Testis (tissue), 2 donors: ENCODE measurements at regions not wholly inside any gene's neighbourhood (a gene's known extent, or its start where the extent isn't known, plus 50 kb on each side); places are given as distances from the start of the nearest gene placed in this dataset.

Experiments
- DNase-seq: peaks from one replicate; pipeline ENCODE4 v3.0.0-alpha.2; 2019
- H3K27ac ChIP-seq, 2 donors: fragments of 200-600 bp; sonication (generic); one replicate each; pipeline ENCODE4 v1.5.1; 2019
- H3K27me3 ChIP-seq: fragments of 200-600 bp; sonication (generic); one replicate; pipeline ENCODE4 v1.5.1; 2019
- H3K36me3 ChIP-seq: fragments of 200-600 bp; sonication (generic); one replicate; pipeline ENCODE4 v1.5.1; 2017; ENCODE audit warnings: low read depth; ENCODE audit errors: missing control alignments
- H3K4me1 ChIP-seq: fragments of 200-600 bp; sonication (generic); one replicate; pipeline ENCODE4 v1.5.1; 2019
- H3K4me3 ChIP-seq, 2 donors: fragments of 200-600 bp; sonication (generic); one replicate each; pipeline ENCODE4 v1.5.1; 2017 to 2019
- H3K9me3 ChIP-seq: fragments of 200-600 bp; sonication (generic); one replicate; pipeline ENCODE4 v1.5.1; 2017
- POLR2A ChIP-seq: fragments of 450-650 bp; IDR thresholded peaks from one replicate; pipeline ENCODE4 v1.6.1; 2017; ENCODE audit warnings: antibody characterized with exemption, mild to moderate bottlenecking, moderate library complexity
- WGBS, 2 donors: methylation state at CpG; one replicate each; pipeline ENCODE4 v1.1.5; 2018; 5-methylcytosine and 5-hydroxymethylcytosine counted together
- intact Hi-C: fragments of 100-400 bp; cut with DNase I; formaldehyde crosslinking; loops from one replicate; pipeline ENCODE4 v1.15.1; 2023; ENCODE audit warnings: low total_unique reads
- TF ChIP-seq, protein P1 (sequence below), 3 experiments: fragments of 450-650 bp in 2 of 3; fragments of 200-600 bp in 1 of 3; sonication (generic) in 1 of 3; IDR thresholded peaks; one replicate each; pipeline ENCODE4 v1.5.1; 2016 to 2019; ENCODE audit warnings: antibody characterized with exemption in 3 of 3, mild to moderate bottlenecking in 2 of 3, moderate library complexity in 1 of 3

DNA sequence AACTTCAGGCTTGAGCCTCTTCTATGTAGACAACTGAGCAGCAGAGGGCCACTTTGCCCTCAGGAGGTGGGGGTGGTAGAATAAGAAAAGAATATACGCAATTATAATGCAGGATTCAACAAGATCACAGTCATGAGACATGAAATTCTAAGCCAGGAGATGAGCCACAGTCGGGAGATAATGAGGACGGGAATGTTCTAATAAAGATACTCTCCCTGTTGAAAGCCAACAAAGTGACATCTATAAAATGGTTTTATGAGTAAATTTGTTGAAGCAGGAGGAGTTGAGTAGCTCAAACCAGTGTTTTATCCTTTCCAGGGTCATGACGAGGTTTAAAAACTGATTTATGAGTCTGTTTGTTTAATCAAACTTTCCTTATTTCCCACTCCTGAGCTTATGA, 152.0 kb upstream of the SERP2 start:
- Histone ChIP-seq H3K27ac (no peak overlapping the region), H3K36me3 (no peaks in the 10 kb centered on the region), H3K9me3 (no peaks in the 10 kb centered on the region), H3K4me1 (peaks cover 11% of the 10 kb centered on the region), H3K27me3 (no peaks in the 10 kb centered on the region), H3K4me3 (no peak overlapping the region)
- no peak for DNase-seq
- intact Hi-C loops = loop anchor here (10.0 kb wide), 1 partner anchor 213 kb away; no protein-coding TSS in a partner anchor
- 46 to 68% methylated on average over 4 of the region's 4 CpGs for WGBS, 2 donors
- TF ChIP-seq, protein P1, sequence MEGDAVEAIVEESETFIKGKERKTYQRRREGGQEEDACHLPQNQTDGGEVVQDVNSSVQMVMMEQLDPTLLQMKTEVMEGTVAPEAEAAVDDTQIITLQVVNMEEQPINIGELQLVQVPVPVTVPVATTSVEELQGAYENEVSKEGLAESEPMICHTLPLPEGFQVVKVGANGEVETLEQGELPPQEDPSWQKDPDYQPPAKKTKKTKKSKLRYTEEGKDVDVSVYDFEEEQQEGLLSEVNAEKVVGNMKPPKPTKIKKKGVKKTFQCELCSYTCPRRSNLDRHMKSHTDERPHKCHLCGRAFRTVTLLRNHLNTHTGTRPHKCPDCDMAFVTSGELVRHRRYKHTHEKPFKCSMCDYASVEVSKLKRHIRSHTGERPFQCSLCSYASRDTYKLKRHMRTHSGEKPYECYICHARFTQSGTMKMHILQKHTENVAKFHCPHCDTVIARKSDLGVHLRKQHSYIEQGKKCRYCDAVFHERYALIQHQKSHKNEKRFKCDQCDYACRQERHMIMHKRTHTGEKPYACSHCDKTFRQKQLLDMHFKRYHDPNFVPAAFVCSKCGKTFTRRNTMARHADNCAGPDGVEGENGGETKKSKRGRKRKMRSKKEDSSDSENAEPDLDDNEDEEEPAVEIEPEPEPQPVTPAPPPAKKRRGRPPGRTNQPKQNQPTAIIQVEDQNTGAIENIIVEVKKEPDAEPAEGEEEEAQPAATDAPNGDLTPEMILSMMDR (IDR thresholded peaks at IDR 0.05) = no peak
- TF ChIP-seq POLR2A = no peak

DNA sequence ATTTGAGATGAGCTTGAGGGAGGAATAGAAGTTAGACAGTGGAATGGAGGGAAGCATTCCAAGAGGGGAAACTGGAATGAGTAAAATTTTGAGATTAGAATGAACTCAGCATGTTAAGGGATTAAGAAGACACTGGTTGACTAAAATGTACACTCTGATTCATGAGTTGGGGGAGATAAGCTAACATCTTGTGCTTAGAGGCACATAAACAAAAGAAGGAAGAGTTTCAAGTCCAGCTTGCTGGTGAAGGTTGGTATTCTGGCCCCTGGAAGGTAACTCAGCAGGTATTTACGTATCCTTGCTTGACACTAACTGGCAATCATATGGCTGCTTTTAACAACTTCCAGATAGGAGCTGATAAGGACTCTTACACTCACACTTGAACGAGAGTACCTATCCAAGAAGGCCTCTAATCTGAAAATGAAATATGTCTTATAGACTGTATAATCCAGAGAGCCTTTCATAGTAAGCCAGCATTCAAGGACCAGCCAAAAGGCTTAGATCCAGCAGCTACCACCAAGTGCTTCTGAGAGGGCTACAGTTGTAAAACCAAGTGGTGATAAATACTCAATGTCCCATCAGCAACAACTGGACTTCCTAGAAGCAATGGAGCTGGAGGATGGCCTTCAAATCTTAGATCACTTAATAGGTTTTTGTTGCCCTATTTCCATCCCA, 149.7 kb upstream of the SERP2 start:
- H3K36me3 ChIP-seq = no peaks in the 10 kb centered on the region
- intact Hi-C loops = loop anchor here (10.0 kb wide), 1 partner anchor 211 kb away; no protein-coding TSS in a partner anchor
- TF ChIP-seq, protein P1 (IDR thresholded peaks at IDR 0.05) = no peak
- no peak for TF ChIP-seq POLR2A
- H3K4me1 ChIP-seq = peaks cover 5% of the 10 kb centered on the region
- WGBS, 2 donors = 26 to 40% methylated on average over 2 of the region's 2 CpGs
- DNase-seq = no peak
- H3K9me3 ChIP-seq = no peaks in the 10 kb centered on the region
- H3K27ac ChIP-seq = peak overlapping the region; percentile 75 to 83
- H3K27me3 ChIP-seq = no peaks in the 10 kb centered on the region
- no peak overlapping the region for H3K4me3 ChIP-seq

GRCh38 chr13:44224450-44225149, 149.0 kb upstream of the SERP2 start:
- peak; percentile 41 for DNase-seq
- Histone ChIP-seq H3K9me3 (no peaks in the 10 kb centered on the region), H3K27me3 (no peaks in the 10 kb centered on the region), H3K4me1 (no peaks in the 10 kb centered on the region), H3K4me3 (no peak overlapping the region), H3K36me3 (no peaks in the 10 kb centered on the region), H3K27ac (peak overlapping the region; percentile 83 to 86)
- TF ChIP-seq POLR2A = no peak
- TF ChIP-seq, protein P1 (IDR thresholded peaks at IDR 0.05) = no peak
- intact Hi-C loops = loop anchor here (10.0 kb wide), 1 partner anchor 210 kb away; no protein-coding TSS in a partner anchor
- 51% methylated on average over 2 of the region's 2 CpGs for WGBS, 2 donors

DNA sequence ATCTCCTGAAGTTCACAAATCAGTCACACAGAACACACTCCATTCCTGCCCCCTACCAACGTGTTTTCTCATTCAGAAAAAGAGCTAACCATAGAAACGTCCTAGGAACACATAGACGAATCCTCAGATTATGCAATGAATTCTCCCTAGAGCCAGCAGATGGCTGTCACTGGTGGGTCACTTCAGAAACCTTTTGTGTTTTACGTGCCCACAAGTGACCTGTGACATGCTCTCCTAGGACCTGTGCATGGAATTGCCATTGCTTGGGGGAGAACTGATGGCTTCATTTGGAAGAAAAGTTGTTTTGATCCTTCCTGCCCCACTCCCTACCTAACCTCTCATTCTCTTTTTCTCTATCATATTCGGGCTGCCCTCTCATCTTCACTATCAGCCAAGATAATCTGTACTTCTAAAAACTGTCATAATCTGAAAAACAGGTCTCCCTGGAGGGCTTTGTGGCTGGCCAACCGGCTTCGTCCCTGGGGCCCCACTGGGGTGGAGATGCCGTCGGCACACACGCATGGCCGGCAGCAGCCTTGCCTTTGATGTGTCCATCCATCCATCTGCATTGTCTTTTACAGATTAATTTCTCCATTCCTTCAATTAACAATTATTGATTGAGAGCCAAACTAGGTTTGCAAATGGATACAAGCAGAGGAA, 144.1 kb upstream of the SERP2 start:
- Histone ChIP-seq H3K4me3 (no peak overlapping the region), H3K27me3 (no peaks in the 10 kb centered on the region), H3K9me3 (no peaks in the 10 kb centered on the region), H3K4me1 (no peaks in the 10 kb centered on the region), H3K36me3 (no peaks in the 10 kb centered on the region), H3K27ac (no peak overlapping the region)
- intact Hi-C loops = loop anchor here (10.0 kb wide), 1 partner anchor 205 kb away; no protein-coding TSS in a partner anchor
- TF ChIP-seq, protein P1 (IDR thresholded peaks at IDR 0.05) = no peak
- TF ChIP-seq POLR2A = no peak
- no peak for DNase-seq
- whole genome bisulfite sequencing, 2 donors = 90 to 91% methylated on average over 11 of the region's 11 CpGs
